ENCODE measurements at regions not wholly inside any gene's neighbourhood (a gene's known extent, or its start where the extent isn't known, plus 50 kb on each side); places are given as distances from the start of the nearest gene placed in this dataset.

GRCh38 chr3:193909387-193909786 lies 226.6 kb upstream of the HES1 start:
- Histone ChIP-seq H3K27ac (ENCODE audit: low read depth, low read length) (no peak overlapping the region), H4K20me1 (ENCODE audit: control insufficient read depth, insufficient read depth, low read depth, low read length) (no peaks in the 10 kb centered on the region), H3K4me2 (ENCODE audit: low read length) (no peak overlapping the region), H3K27me3 (ENCODE audit: control insufficient read depth, low read length) (peaks cover 5% of the 10 kb centered on the region; the same call in 1 of the 2 replicates), H3K36me3 (ENCODE audit: control insufficient read depth, low read length) (no peaks in the 10 kb centered on the region), H3K4me1 (ENCODE audit: control insufficient read depth, low read length) (peaks cover 1% of the 10 kb centered on the region), H3F3A (ENCODE audit: control insufficient read depth, insufficient read depth) (no peaks in the 10 kb centered on the region), H3K9me3 (ENCODE audit: control insufficient read depth, insufficient read depth, low read length) (no peaks in the 10 kb centered on the region), H3K9me2 (replicated peaks; ENCODE audit: control insufficient read depth, low read length) (no peaks in the 10 kb centered on the region), H3K79me2 (ENCODE audit: control insufficient read depth, low read length) (no peaks in the 10 kb centered on the region), H3K4me3 (ENCODE audit: low read length) (no peak overlapping the region)
- TF ChIP-seq CTCF (IDR thresholded peaks at IDR 0.05; ENCODE audit: low read depth, low read length, poor library complexity, severe bottlenecking), result no peak

- Histone ChIP-seq H3K4me2 (ENCODE audit: low read length) (no peak overlapping the region), H3K27ac (ENCODE audit: low read depth, low read length) (no peak overlapping the region)
Observed at GRCh38 chr3:193910310-193910709, 225.6 kb upstream of the HES1 start.

GRCh38 chr3:193910886-193911738 lies 224.8 kb upstream of the HES1 start:
- Histone ChIP-seq H3K4me1 (ENCODE audit: control insufficient read depth, low read length) (no peaks in the 10 kb centered on the region), H3F3A (ENCODE audit: control insufficient read depth, insufficient read depth) (no peaks in the 10 kb centered on the region), H3K36me3 (ENCODE audit: control insufficient read depth, low read length) (no peaks in the 10 kb centered on the region), H3K9me2 (replicated peaks; ENCODE audit: control insufficient read depth, low read length) (no peaks in the 10 kb centered on the region), H3K4me2 (ENCODE audit: low read length) (no peak overlapping the region), H3K79me2 (ENCODE audit: control insufficient read depth, low read length) (no peaks in the 10 kb centered on the region), H4K20me1 (ENCODE audit: control insufficient read depth, insufficient read depth, low read depth, low read length) (no peaks in the 10 kb centered on the region), H3K27ac (ENCODE audit: low read depth, low read length) (no peak overlapping the region), H3K27me3 (ENCODE audit: control insufficient read depth, low read length) (peaks cover 8% of the 10 kb centered on the region; the same call in 1 of the 2 replicates), H3K9me3 (ENCODE audit: control insufficient read depth, insufficient read depth, low read length) (no peaks in the 10 kb centered on the region), H3K4me3 (ENCODE audit: low read length) (no peak overlapping the region)
- TF ChIP-seq CTCF (IDR thresholded peaks at IDR 0.05; ENCODE audit: low read depth, low read length, poor library complexity, severe bottlenecking) (no peak), EZH2phosphoT487 (IDR thresholded peaks at IDR 0.05; ENCODE audit: borderline replicate concordance, low read length) (no peak)

More at GRCh38 chr3:193910310-193910709, 225.6 kb upstream of the HES1 start:
- H3F3A ChIP-seq (ENCODE audit: control insufficient read depth, insufficient read depth), result no peaks in the 10 kb centered on the region
- H3K79me2 ChIP-seq (ENCODE audit: control insufficient read depth, low read length), result no peaks in the 10 kb centered on the region
- no peaks in the 10 kb centered on the region for H4K20me1 ChIP-seq (ENCODE audit: control insufficient read depth, insufficient read depth, low read depth, low read length)
- no peaks in the 10 kb centered on the region for H3K9me3 ChIP-seq (ENCODE audit: control insufficient read depth, insufficient read depth, low read length)
- H3K27me3 ChIP-seq (ENCODE audit: control insufficient read depth, low read length), result peaks cover 5% of the 10 kb centered on the region; the same call in 1 of the 2 replicates
- no peaks in the 10 kb centered on the region for H3K4me1 ChIP-seq (ENCODE audit: control insufficient read depth, low read length)
- no peaks in the 10 kb centered on the region for H3K9me2 ChIP-seq (replicated peaks; ENCODE audit: control insufficient read depth, low read length)
- no peaks in the 10 kb centered on the region for H3K36me3 ChIP-seq (ENCODE audit: control insufficient read depth, low read length)
- H3K4me3 ChIP-seq (ENCODE audit: low read length), result no peak overlapping the region
- no peak for TF ChIP-seq CTCF (IDR thresholded peaks at IDR 0.05; ENCODE audit: low read depth, low read length, poor library complexity, severe bottlenecking)
- no peak for TF ChIP-seq EZH2phosphoT487 (IDR thresholded peaks at IDR 0.05; ENCODE audit: borderline replicate concordance, low read length)
